Fibroblast of peridontal ligament (primary cell): ENCODE measurements at regions not wholly inside any gene's neighbourhood (a gene's known extent, or its start where the extent isn't known, plus 50 kb on each side); places are given as distances from the start of the nearest gene placed in this dataset.

Experiments
- DNase-seq: peaks from one replicate; pipeline ENCODE4 v3.0.0-alpha.2; 2010; ENCODE audit errors: extremely low read depth

DNA sequence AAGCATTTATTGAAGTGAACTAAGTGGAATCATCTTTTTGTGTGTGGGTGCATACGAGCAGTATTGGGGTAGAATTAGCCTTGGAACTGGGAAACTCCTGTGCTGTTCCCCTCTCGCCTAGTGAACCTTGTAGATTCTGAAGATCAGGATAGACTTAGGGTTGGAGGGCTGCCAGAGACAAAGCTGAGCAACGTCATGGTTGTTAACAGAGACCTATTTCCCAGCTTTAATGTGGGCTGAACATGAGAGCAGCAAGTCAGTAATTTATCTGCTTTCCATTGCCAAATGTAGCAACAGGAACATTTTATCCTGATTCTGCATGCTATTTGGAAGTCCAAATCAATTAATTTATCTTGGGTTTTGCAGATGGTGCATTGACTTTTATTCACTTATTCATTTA, 246.6 kb downstream of the IL20RB start:
- no peak for DNase-seq

- DNase-seq, result no peak
Measured at GRCh38 chr3:137205394-137206045, 247.7 kb downstream of the IL20RB start.

- DNase-seq, result no peak
Measured at GRCh38 chr3:137207616-137208015, 249.8 kb downstream of the IL20RB start.

GRCh38 chr3:137217733-137218132, 259.9 kb downstream of the IL20RB start:
- no peak for DNase-seq

DNA sequence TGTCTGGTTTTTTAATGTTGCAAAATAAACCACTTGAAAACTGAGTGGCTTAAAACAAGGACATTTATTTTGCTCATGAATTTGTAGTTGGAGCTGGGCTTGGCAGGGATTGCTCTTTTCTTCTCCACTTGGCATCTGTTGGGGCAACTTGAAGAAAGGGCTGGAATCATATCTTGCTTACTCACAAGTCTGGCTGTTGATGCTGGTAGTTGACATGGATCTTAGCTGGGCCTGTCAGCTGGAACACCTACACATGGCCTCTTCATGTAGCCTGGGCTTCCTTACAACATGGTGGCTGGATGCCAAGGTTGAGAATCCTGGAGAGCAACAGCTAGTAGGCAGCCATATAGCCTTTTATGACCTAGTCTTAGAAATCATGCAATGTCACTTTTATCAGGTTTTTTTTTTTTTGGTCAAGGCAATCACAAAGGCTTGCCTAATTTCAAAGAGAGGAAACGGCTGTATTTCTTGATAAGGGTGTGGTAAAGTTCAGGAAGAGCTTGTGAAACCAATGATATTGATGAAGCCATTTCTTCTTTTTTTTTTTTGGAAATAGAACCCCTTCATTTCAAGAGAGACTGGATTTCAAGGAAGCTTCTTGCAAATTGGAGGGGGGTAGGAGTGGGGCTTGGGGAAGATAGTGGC, 262.1 kb downstream of the IL20RB start:
- DNase-seq, result no peak

GRCh38 chr3:137222736-137223225, 265.0 kb downstream of the IL20RB start:
- DNase-seq, result no peak

DNA sequence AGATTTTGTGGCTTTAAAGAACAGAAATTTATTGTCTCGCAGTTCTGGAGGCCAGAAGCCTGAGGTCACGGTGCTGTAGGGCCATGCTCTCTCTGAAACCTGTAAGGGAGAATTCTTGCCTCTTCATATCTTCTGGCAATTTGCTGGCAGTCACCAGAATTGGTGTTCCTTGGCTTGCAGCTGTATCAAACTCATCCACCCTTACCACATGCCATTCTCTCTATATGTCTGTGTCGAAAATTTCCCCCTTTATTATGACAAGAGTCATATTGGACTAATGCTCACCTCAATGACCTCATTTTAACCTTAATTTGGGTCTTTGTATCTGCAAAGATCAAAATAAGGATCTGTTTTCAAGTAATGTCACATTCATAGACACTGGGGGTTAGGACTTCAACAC, 266.7 kb downstream of the IL20RB start:
- DNase-seq, result no peak

GRCh38 chr3:137242836-137243400, 285.1 kb downstream of the IL20RB start:
- DNase-seq, result no peak

- no peak for DNase-seq
Measured at GRCh38 chr3:137246491-137246890, 288.7 kb downstream of the IL20RB start.

GRCh38 chr3:137249311-137249940, 291.6 kb downstream of the IL20RB start:
- no peak for DNase-seq

DNA sequence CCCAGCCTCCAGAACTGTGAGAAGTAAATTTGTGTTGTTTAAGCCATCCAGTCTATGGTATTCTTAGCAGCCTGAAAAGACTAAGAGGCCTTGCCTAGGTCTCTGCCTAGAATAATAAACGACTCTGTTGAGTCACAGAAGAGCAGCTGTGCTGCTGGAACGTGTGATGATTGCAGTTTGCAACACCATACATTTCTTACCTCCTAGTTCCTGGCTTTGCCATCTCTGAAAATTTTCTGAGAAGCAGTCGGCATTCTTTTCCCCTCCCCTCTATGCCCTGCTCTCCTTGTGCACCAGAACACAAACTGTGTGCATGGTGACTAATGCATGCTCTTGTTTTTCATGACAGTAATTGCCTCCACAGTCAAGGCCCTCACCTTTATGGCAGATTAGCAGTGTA, 301.3 kb downstream of the IL20RB start:
- no peak for DNase-seq

DNA sequence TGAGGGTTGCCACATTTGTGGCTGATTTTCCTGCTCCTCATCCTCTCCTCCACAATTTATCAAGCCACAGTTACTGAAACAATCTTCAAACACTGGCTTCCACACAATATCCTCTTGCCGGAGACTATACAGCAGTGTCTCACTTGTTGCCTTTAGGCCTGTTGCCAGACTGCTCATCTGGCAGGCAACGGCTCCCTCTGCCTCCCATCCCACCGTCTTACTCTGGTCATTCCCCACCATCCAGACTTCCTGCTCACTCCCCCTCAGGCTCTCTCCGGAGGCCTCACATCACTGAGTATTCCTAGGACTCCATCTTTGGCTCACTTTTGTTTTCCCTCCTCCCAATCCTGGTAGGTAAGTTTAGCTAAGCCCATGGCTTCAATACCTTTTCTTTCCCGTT, 301.9 kb downstream of the IL20RB start:
- no peak for DNase-seq

- no peak for DNase-seq
Measured at GRCh38 chr3:137264071-137264820, 306.5 kb downstream of the IL20RB start.

- no peak for DNase-seq
Measured at GRCh38 chr3:137264843-137265330, 307.1 kb downstream of the IL20RB start.

- DNase-seq, result no peak
Measured at GRCh38 chr3:137282871-137283270, 325.1 kb downstream of the IL20RB start.

DNA sequence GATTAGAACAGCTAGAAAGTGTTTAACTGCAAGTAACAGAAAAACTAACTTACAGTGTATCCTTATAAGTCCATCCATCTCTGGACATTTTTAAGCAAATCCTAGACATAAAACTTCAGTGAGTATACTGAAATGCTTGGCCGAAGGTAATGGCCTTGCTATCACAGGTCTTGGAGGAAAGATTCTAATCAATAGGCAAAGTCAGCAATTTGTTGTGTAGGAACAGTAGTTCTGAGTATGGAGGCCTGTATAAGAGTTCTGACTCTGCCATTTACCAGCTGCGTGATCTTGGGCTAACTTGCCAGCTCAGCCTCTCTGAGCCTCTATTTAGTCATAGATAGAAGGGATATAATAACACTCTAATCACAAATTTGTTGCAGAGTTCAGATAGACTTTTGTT, 328.1 kb downstream of the IL20RB start:
- DNase-seq, result no peak

GRCh38 chr3:137293086-137293485, 335.3 kb downstream of the IL20RB start:
- no peak for DNase-seq

DNA sequence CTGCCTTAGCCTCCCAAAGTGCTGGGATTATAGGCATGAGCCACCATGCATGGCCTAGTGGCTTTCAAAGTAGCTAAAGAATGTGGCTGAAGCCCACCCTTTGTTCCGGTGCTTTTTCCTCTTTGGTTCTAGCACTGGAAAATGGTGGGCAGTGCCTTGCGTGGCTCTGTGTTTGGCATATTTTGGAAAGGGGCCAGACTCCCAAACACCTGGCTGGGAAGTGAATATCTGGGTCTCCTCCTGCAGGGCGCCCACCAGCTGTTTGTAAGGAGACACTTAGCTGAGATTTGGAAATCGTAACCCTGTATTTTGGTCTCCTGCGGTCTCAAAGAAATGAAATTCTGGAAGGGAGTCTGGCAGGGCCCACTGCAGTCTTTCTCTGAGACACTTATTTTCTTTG, 336.4 kb downstream of the IL20RB start:
- DNase-seq, result no peak

DNA sequence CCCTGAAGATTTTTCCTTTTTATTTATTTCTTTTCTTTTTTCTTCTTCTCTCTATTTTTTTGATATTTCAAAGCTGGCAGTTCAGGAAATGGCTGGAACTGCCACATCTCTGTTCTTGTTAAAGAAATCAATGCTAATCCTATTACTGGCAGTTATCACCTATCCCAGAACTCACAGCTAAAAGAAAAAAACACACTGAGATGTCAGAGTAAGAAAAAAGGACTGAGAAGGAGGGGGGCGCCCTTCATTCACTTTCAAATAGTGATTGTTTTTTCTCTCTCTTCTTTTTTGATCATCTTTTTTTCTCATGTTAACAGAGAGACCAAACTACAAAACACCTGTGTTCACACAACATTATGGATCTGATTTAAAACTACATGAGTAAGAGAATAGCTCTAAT, 337.1 kb downstream of the IL20RB start:
- no peak for DNase-seq

- DNase-seq, result no peak
Measured at GRCh38 chr3:137295336-137295735, 337.6 kb downstream of the IL20RB start.

GRCh38 chr3:137296116-137296515, 338.3 kb downstream of the IL20RB start:
- DNase-seq, result no peak

GRCh38 chr3:137297770-137298169, 340.0 kb downstream of the IL20RB start:
- no peak for DNase-seq
